Chondrocyte (in vitro differentiated cells): ENCODE measurements at regions not wholly inside any gene's neighbourhood (a gene's known extent, or its start where the extent isn't known, plus 50 kb on each side); places are given as distances from the start of the nearest gene placed in this dataset.

ENCODE experiments used
- DNase-seq: peaks from one replicate; pipeline ENCODE4 v3.0.0; 2021; ENCODE audit warnings: mixed read lengths, low spot score
- H3K27ac Mint-ChIP-seq: one replicate; pipeline ENCODE4 v1.8.0; 2021; ENCODE audit warnings: mild to moderate bottlenecking, moderate library complexity, mixed read lengths; ENCODE audit not compliant: unreplicated experiment
- H3K27me3 Mint-ChIP-seq: 2 replicates; pipeline ENCODE4 v1.8.0; 2021; ENCODE audit warnings: low read depth, mixed read lengths
- H3K36me3 Mint-ChIP-seq: 2 replicates; pipeline ENCODE4 v1.8.0; 2021; ENCODE audit warnings: low read depth, mixed read lengths
- H3K4me1 Mint-ChIP-seq: 2 replicates; pipeline ENCODE4 v1.8.0; 2021; ENCODE audit warnings: low read depth, mild to moderate bottlenecking, mixed read lengths
- H3K4me3 Mint-ChIP-seq: one replicate; pipeline ENCODE4 v1.8.0; 2021; ENCODE audit warnings: mild to moderate bottlenecking, moderate library complexity, mixed read lengths; ENCODE audit not compliant: unreplicated experiment
- H3K9me3 Mint-ChIP-seq: 2 replicates; pipeline ENCODE4 v1.8.0; 2021; ENCODE audit warnings: low read depth, mixed read lengths
- TF ChIP-seq, protein P1 (sequence below): fragments of 200-600 bp; sonication (generic); IDR thresholded peaks from 2 replicates; pipeline ENCODE4 v1.5.0; 2021; ENCODE audit warnings: antibody characterized with exemption, mild to moderate bottlenecking, moderate library complexity

DNA sequence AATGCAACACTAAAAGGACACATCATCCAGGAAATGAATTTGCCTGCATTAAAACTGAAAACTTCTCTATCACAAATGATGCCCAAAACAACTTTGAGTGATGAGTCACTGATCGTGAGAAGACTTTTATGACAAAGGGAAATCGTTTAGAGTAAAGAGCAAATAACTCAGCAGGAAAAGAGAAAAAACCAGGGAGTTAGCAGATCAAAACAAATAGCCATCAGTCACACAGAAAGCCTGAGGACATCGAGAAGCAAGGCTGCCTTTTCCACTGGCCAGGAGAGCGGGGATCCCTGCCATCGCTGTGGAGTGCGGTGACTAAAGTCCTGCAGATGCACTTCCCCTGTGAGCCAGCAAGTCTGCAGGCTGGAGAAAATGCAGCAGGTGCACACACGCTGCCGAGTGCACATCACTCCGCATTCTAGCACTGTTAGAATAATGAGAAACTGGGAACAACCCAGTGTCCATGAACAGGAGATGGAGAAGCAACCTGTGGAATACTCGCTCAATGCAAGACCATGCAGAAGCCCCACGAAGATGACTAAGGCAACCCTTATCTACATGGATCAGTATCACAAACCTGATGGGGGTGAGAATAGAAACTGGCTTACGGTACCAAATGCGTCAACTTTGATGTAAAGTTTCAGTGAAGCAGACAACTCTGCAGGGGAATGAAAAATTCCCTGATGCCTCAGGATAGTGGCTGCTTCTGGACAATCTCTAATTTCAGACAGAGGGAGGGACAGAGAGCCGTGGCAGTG lies 86.4 kb downstream of the NSMCE3 start:
- Mint-ChIP-seq H3K36me3 (no peaks in the 10 kb centered on the region), H3K4me1 (peaks cover 10% of the 10 kb centered on the region), H3K27ac (no peak overlapping the region), H3K9me3 (no peaks in the 10 kb centered on the region), H3K4me3 (no peak overlapping the region), H3K27me3 (peaks cover 15% of the 10 kb centered on the region)
- DNase-seq: no peak
- TF ChIP-seq, protein P1, sequence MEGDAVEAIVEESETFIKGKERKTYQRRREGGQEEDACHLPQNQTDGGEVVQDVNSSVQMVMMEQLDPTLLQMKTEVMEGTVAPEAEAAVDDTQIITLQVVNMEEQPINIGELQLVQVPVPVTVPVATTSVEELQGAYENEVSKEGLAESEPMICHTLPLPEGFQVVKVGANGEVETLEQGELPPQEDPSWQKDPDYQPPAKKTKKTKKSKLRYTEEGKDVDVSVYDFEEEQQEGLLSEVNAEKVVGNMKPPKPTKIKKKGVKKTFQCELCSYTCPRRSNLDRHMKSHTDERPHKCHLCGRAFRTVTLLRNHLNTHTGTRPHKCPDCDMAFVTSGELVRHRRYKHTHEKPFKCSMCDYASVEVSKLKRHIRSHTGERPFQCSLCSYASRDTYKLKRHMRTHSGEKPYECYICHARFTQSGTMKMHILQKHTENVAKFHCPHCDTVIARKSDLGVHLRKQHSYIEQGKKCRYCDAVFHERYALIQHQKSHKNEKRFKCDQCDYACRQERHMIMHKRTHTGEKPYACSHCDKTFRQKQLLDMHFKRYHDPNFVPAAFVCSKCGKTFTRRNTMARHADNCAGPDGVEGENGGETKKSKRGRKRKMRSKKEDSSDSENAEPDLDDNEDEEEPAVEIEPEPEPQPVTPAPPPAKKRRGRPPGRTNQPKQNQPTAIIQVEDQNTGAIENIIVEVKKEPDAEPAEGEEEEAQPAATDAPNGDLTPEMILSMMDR: no peak

GRCh38 chr15:29182590-29182989 lies 87.0 kb downstream of the NSMCE3 start:
- H3K4me1 Mint-ChIP-seq: peaks cover 10% of the 10 kb centered on the region
- no peak overlapping the region for H3K4me3 Mint-ChIP-seq
- H3K27me3 Mint-ChIP-seq: peaks cover 15% of the 10 kb centered on the region
- no peaks in the 10 kb centered on the region for H3K36me3 Mint-ChIP-seq
- no peak overlapping the region for H3K27ac Mint-ChIP-seq
- H3K9me3 Mint-ChIP-seq: no peaks in the 10 kb centered on the region
- TF ChIP-seq, protein P1: no peak
- no peak for DNase-seq

GRCh38 chr15:29172742-29173725 lies 96.6 kb downstream of the NSMCE3 start:
- Mint-ChIP-seq H3K27me3 (peaks cover 21% of the 10 kb centered on the region), H3K4me3 (no peak overlapping the region), H3K4me1 (no peaks in the 10 kb centered on the region), H3K27ac (no peak overlapping the region), H3K9me3 (no peaks in the 10 kb centered on the region), H3K36me3 (no peaks in the 10 kb centered on the region)
- TF ChIP-seq, protein P1: no peak
- DNase-seq: no peak

DNA sequence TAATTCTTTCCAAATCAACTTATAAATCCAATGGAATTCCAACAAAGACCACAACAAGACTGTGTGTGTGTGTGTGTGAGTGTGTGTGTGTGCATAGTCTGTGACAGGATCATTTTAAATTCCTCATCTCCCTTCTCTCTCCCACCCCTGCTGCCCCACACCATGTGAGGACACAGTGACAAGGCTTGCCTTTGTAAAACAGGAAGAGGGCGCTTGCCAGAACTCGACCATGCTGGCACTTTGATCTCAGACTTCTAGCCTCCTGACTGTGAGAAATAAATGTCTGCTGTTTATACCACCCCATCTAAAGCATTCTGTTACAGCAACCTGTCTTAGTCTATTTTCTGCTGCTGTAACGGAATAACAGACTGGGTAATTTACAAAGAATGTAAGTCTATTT lies 99.1 kb downstream of the NSMCE3 start:
- Mint-ChIP-seq H3K27me3 (peaks cover 20% of the 10 kb centered on the region), H3K9me3 (peaks cover 3% of the 10 kb centered on the region), H3K4me1 (no peaks in the 10 kb centered on the region), H3K27ac (no peak overlapping the region), H3K4me3 (no peak overlapping the region), H3K36me3 (no peaks in the 10 kb centered on the region)
- TF ChIP-seq, protein P1: no peak
- DNase-seq: no peak
